Kidney (tissue), 13 donors: ENCODE measurements at regions not wholly inside any gene's neighbourhood (a gene's known extent, or its start where the extent isn't known, plus 50 kb on each side); places are given as distances from the start of the nearest gene placed in this dataset.

ENCODE experiments used
- DNase-seq, 5 donors: peaks; one replicate each; pipeline ENCODE4 v3.0.0-alpha.2; 2013 to 2020
- FAIRE-seq: peaks from 2 replicates; lab custom pipeline; 2012; peaks lifted over from hg19 to GRCh38; lab: Jason Lieb, UNC
- H3K27ac ChIP-seq, 2 donors: one replicate each; pipeline ENCODE4 v1.7.0; 2013; ENCODE audit warnings: low read depth in 2 of 2, low read length in 2 of 2, inconsistent platforms in 1 of 2
- H3K27me3 ChIP-seq: one replicate; pipeline ENCODE4 v1.7.1; 2013; ENCODE audit warnings: low read length, inconsistent platforms; ENCODE audit not compliant: control insufficient read depth, insufficient read depth
- H3K36me3 ChIP-seq, 3 donors: one replicate each; pipeline versions ENCODE4 v1.7.0 to v1.7.1; 2013; ENCODE audit warnings: low read length in 3 of 3, control low read depth in 1 of 3, inconsistent platforms in 1 of 3; ENCODE audit not compliant: insufficient read depth in 3 of 3, control insufficient read depth in 2 of 3
- H3K4me1 ChIP-seq, 3 donors: one replicate each; pipeline versions ENCODE4 v1.7.0 to v1.7.1; 2013; ENCODE audit warnings: low read length in 3 of 3, inconsistent platforms in 1 of 3, low read depth in 1 of 3; ENCODE audit not compliant: control insufficient read depth in 2 of 3, insufficient read depth in 2 of 3
- H3K4me3 ChIP-seq, 3 donors: one replicate each; pipeline versions ENCODE4 v1.7.0 to v1.8.1; 2013; ENCODE audit warnings: low read length in 3 of 3, control low read depth in 1 of 3, inconsistent platforms in 1 of 3
- H3K9ac ChIP-seq, 3 donors: one replicate each; pipeline versions ENCODE4 v1.7.0 to v1.7.1; 2013; ENCODE audit warnings: low read length in 3 of 3, control low read depth in 1 of 3, inconsistent platforms in 1 of 3
- H3K9me3 ChIP-seq, 3 donors: one replicate each; pipeline versions ENCODE4 v1.7.0 to v1.7.1; 2013; ENCODE audit warnings: low read length in 3 of 3, control low read depth in 1 of 3, inconsistent platforms in 1 of 3; ENCODE audit not compliant: control insufficient read depth in 2 of 3, insufficient read depth in 1 of 3
- CTCF ChIP-seq: IDR thresholded peaks from 3 replicates; pipeline ENCODE4 v1.5.1; 2012; ENCODE audit warnings: mild to moderate bottlenecking, moderate library complexity, borderline replicate concordance; ENCODE audit not compliant: insufficient read depth; ENCODE audit errors: extremely low read depth
- intact Hi-C: fragments of 100-400 bp; cut with DNase I; formaldehyde crosslinking; loops from one replicate; pipeline ENCODE4 v1.11.1; 2022
- donor health status: control.
- donor health status: control.
- donor health status: control.
- donor health status: control.
- donor health status: control.
- donor health status: DM: yes; HTN: yes; CAD: no.
- donor health status: Normal renal cell carcinoma (clear cell type).

GRCh38 chr9:91126761-91127445, 234.8 kb downstream of the AUH start:
- Histone ChIP-seq H3K9ac (no peak overlapping the region), H3K27me3 (no peaks in the 10 kb centered on the region), H3K27ac (no peak overlapping the region), H3K4me3 (no peak overlapping the region), H3K4me1 (no peaks in the 10 kb centered on the region), H3K9me3 (no peaks in the 10 kb centered on the region), H3K36me3 (no peaks in the 10 kb centered on the region)
- no peak for TF ChIP-seq CTCF
- intact Hi-C loops: no loop called here
- FAIRE-seq (no peak), DNase-seq (no peak)

- no peak overlapping the region for H3K27ac ChIP-seq
- no peak for DNase-seq
- H3K4me1 ChIP-seq: no peaks in the 10 kb centered on the region
- H3K36me3 ChIP-seq: no peaks in the 10 kb centered on the region
- intact Hi-C loops: no loop called here
- no peaks in the 10 kb centered on the region for H3K27me3 ChIP-seq
- no peak overlapping the region for H3K4me3 ChIP-seq
- no peak for TF ChIP-seq CTCF
- no peak overlapping the region for H3K9ac ChIP-seq
- FAIRE-seq: no peak
- H3K9me3 ChIP-seq: no peaks in the 10 kb centered on the region
Measured at GRCh38 chr9:91127653-91128052, 234.1 kb downstream of the AUH start.

- no peaks in the 10 kb centered on the region for H3K9me3 ChIP-seq
- FAIRE-seq (no peak), DNase-seq (no peak)
- intact Hi-C loops: no loop called here
- no peaks in the 10 kb centered on the region for H3K4me1 ChIP-seq
- no peak overlapping the region for H3K4me3 ChIP-seq
- no peak overlapping the region for H3K27ac ChIP-seq
- no peaks in the 10 kb centered on the region for H3K36me3 ChIP-seq
- H3K27me3 ChIP-seq: no peaks in the 10 kb centered on the region
- TF ChIP-seq CTCF: no peak
- no peak overlapping the region for H3K9ac ChIP-seq
Measured at GRCh38 chr9:91130796-91131318, 230.9 kb downstream of the AUH start.
